ENCODE measurements at regions not wholly inside any gene's neighbourhood (a gene's known extent, or its start where the extent isn't known, plus 50 kb on each side); places are given as distances from the start of the nearest gene placed in this dataset.

GRCh38 chr13:24050796-24051715 is 109.5 kb upstream of the SPATA13 start:
- DNase-seq: peak in 1 of 5 experiments; percentile 19

- no peak for DNase-seq
Observed at GRCh38 chr13:24052547-24053518, 107.7 kb upstream of the SPATA13 start.

GRCh38 chr13:24053519-24054251 is 106.8 kb upstream of the SPATA13 start:
- peak in 4 of 5 experiments; percentile 23 to 79 (median 34) for DNase-seq

- DNase-seq: no peak
Observed at GRCh38 chr13:24056616-24057137, 103.8 kb upstream of the SPATA13 start.

GRCh38 chr13:24060993-24061392 is 99.5 kb upstream of the SPATA13 start:
- DNase-seq: peak in 1 of 5 experiments; percentile 50

GRCh38 chr13:24063281-24063877 is 97.1 kb upstream of the SPATA13 start:
- no peak for DNase-seq

- no peak for DNase-seq
Observed at GRCh38 chr13:24064371-24064770, 96.1 kb upstream of the SPATA13 start.

GRCh38 chr13:24065176-24065575 is 95.3 kb upstream of the SPATA13 start:
- DNase-seq: no peak

- no peak for DNase-seq
Observed at GRCh38 chr13:24066405-24067295, 93.9 kb upstream of the SPATA13 start.

GRCh38 chr13:24068472-24068871 is 92.0 kb upstream of the SPATA13 start:
- DNase-seq: no peak

- no peak for DNase-seq
Observed at GRCh38 chr13:24071016-24071415, 89.5 kb upstream of the SPATA13 start.

GRCh38 chr13:24071423-24072075 is 89.0 kb upstream of the SPATA13 start:
- no peak for DNase-seq

GRCh38 chr13:24073657-24074056 is 86.9 kb upstream of the SPATA13 start:
- DNase-seq: no peak

- no peak for DNase-seq
Observed at GRCh38 chr13:24074678-24075077, 85.8 kb upstream of the SPATA13 start.

GRCh38 chr13:24075137-24075975 is 85.2 kb upstream of the SPATA13 start:
- no peak for DNase-seq

- no peak for DNase-seq
Observed at GRCh38 chr13:24076109-24076508, 84.4 kb upstream of the SPATA13 start.

- DNase-seq: no peak
Observed at GRCh38 chr13:24076636-24077035, 83.9 kb upstream of the SPATA13 start.

- DNase-seq: no peak
Observed at GRCh38 chr13:24080134-24080533, 80.4 kb upstream of the SPATA13 start.

- DNase-seq: no peak
Observed at GRCh38 chr13:24081387-24081786, 79.1 kb upstream of the SPATA13 start.

All from T-helper 2 cell (primary cell).